ENCODE measurements at regions not wholly inside any gene's neighbourhood (a gene's known extent, or its start where the extent isn't known, plus 50 kb on each side); places are given as distances from the start of the nearest gene placed in this dataset.

DNA sequence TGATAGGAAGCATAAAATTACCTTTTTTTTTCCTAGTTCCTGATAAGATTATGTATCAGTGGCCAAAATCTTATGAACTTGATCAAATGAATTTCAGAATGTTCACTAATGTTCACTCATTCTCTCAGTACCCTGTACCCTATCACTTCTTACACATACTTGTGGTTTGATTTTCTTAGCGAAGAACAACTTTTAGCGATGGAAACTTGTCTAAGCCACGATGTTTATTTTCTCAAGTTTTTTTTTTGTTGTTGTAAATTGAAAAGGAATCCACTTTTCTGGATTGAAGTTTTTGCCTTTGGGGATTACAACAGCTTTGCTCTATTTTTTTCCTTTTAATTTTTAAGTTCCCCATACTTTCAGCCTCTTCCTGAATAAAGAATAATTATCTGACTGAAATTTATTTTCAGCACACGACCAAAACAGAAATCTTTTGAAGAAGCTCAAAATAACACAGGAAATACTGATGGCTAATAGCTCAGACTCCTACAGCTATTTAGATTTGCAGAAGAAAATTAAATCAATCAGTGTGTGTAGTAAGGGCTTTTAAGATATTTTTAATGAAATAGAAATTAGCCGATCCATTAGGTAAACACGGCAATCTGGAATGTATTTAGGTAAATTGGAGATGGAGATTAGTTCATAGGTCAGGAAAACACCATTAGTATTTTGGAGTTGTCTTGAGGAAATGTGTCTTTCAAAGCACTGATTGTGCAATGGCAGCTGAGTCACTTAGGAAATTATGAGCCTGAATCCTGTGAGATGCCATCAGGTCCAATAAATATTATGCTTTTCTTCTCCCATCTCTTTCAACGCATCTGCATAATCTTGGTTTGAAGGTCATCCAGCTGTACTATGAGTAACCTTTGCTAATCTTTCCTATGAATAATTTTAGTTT lies 217.5 kb downstream of the GJA1 start:
- Histone ChIP-seq H2AFZ (ENCODE audit: low read depth, low read length) (no peak overlapping the region), H3K9me3 (replicated peaks; ENCODE audit: control insufficient read depth, insufficient read depth, low read depth, low read length) (no peaks in the 10 kb centered on the region), H4K20me1 (replicated peaks; ENCODE audit: control insufficient read depth, insufficient read depth, low read length) (no peaks in the 10 kb centered on the region), H3K9me1 (ENCODE audit: control insufficient read depth, insufficient read depth, low read length) (no peaks in the 10 kb centered on the region), H3K4me2 (ENCODE audit: insufficient read depth, low read length) (no peak overlapping the region), H3K4me3 (no peak overlapping the region), H3K27ac (ENCODE audit: extremely low read depth, low read depth, low read length) (no peak overlapping the region), H3K79me2 (ENCODE audit: control insufficient read depth, insufficient read depth, low read length) (no peaks in the 10 kb centered on the region), H3K27me3 (ENCODE audit: control insufficient read depth in 2 of 2, insufficient read depth in 2 of 2, low read length in 2 of 2) (no peaks in the 10 kb centered on the region), H3K4me1 (replicated peaks in 1 of 2; ENCODE audit: control insufficient read depth in 2 of 2, insufficient read depth in 2 of 2, low read length in 2 of 2) (no peaks in the 10 kb centered on the region), H3K9ac (ENCODE audit: insufficient read depth in 1 of 2, low read depth in 2 of 2, low read length in 2 of 2) (no peak overlapping the region), H3K36me3 (ENCODE audit: control insufficient read depth, insufficient read depth, low read length) (no peaks in the 10 kb centered on the region)
- FAIRE-seq = no peak
- TF ChIP-seq CEBPB (tag; IDR thresholded peaks at IDR 0.05) (peak; percentile 44), CEBPG (CRISPR knock-in tag; IDR thresholded peaks at IDR 0.05) (no peak), CEBPG (tag; conservative IDR thresholded peaks at IDR 0.05 in 1 of 2, IDR thresholded peaks at IDR 0.05 in 1 of 2) (peak in 1 of 2 experiments; percentile 25; a peak in 1 of 4 replicates), SIN3B (IDR thresholded peaks at IDR 0.05; ENCODE audit: low read depth) (no peak), NCOA4 (IDR thresholded peaks at IDR 0.05; ENCODE audit: partially characterized antibody) (no peak), PTTG1 (tag; IDR thresholded peaks at IDR 0.05; ENCODE audit: low read depth) (no peak), HDGF (IDR thresholded peaks at IDR 0.05) (no peak), ZNF696 (CRISPR knock-in tag; conservative IDR thresholded peaks at IDR 0.05) (no peak)
- TF ChIP-seq, protein P1, sequence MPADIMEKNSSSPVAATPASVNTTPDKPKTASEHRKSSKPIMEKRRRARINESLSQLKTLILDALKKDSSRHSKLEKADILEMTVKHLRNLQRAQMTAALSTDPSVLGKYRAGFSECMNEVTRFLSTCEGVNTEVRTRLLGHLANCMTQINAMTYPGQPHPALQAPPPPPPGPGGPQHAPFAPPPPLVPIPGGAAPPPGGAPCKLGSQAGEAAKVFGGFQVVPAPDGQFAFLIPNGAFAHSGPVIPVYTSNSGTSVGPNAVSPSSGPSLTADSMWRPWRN (IDR thresholded peaks at IDR 0.05; ENCODE audit: low read depth) = no peak
- TF ChIP-seq, protein P2, sequence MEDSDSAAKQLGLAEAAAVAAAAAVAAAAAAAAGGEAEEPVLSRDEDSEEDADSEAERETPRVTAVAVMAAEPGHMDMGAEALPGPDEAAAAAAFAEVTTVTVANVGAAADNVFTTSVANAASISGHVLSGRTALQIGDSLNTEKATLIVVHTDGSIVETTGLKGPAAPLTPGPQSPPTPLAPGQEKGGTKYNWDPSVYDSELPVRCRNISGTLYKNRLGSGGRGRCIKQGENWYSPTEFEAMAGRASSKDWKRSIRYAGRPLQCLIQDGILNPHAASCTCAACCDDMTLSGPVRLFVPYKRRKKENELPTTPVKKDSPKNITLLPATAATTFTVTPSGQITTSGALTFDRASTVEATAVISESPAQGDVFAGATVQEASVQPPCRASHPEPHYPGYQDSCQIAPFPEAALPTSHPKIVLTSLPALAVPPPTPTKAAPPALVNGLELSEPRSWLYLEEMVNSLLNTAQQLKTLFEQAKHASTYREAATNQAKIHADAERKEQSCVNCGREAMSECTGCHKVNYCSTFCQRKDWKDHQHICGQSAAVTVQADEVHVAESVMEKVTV (CRISPR knock-in tag; IDR thresholded peaks at IDR 0.05) = no peak
- TF ChIP-seq, protein P3, sequence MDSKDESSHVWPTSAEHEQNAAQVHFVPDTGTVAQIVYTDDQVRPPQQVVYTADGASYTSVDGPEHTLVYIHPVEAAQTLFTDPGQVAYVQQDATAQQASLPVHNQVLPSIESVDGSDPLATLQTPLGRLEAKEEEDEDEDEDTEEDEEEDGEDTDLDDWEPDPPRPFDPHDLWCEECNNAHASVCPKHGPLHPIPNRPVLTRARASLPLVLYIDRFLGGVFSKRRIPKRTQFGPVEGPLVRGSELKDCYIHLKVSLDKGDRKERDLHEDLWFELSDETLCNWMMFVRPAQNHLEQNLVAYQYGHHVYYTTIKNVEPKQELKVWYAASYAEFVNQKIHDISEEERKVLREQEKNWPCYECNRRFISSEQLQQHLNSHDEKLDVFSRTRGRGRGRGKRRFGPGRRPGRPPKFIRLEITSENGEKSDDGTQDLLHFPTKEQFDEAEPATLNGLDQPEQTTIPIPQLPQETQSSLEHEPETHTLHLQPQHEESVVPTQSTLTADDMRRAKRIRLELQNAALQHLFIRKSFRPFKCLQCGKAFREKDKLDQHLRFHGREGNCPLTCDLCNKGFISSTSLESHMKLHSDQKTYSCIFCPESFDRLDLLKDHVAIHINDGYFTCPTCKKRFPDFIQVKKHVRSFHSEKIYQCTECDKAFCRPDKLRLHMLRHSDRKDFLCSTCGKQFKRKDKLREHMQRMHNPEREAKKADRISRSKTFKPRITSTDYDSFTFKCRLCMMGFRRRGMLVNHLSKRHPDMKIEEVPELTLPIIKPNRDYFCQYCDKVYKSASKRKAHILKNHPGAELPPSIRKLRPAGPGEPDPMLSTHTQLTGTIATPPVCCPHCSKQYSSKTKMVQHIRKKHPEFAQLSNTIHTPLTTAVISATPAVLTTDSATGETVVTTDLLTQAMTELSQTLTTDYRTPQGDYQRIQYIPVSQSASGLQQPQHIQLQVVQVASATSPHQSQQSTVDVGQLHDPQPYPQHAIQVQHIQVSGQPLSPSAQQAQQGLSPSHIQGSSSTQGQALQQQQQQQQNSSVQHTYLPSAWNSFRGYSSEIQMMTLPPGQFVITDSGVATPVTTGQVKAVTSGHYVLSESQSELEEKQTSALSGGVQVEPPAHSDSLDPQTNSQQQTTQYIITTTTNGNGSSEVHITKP (IDR thresholded peaks at IDR 0.05; ENCODE audit: partially characterized antibody) = no peak
- ATAC-seq = no peak
- 3% methylated on average over 7 of the region's 7 CpGs for WGBS (ENCODE audit: insufficient coverage, low coverage, missing lambda C conversion rate)
- BruUV-seq (replicated peaks) = no TSS peak
- in situ Hi-C loops (cut with MboI) = no loop called here
- no peak for DNase-seq (ENCODE audit: extremely low read depth in 1 of 4, low spot score in 3 of 4)
- ChIA-PET POLR2A (no interaction called here), CTCF (ENCODE audit: low intra/inter-chr PET ratio) (no interaction called here)
- intact Hi-C loops (cut with micrococcal nuclease) = no loop called here

All from K562 (cell line).